ENCODE measurements at regions not wholly inside any gene's neighbourhood (a gene's known extent, or its start where the extent isn't known, plus 50 kb on each side); places are given as distances from the start of the nearest gene placed in this dataset.

DNA sequence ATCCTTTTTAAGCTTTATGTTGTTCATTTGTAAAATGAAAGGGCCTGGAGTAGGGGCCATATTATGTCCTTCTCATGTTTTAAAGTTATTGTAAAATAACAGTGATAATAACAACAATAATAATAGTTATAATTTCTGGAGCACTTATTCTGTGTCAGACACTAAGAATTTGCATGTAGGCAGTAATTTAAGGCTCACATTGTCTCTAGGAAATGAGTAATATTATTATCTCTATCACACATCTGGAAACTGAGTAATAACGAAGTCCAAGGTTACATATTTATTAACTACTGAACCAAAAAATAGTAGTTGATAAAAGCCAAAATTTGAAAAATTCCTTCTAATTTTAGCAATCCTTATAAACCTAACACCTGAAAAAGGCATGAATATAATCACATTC, 520.7 kb upstream of the PABPC4L start:
- Histone ChIP-seq H3K9me3 (ENCODE audit: insufficient read depth, low read depth, low read length) (no peaks in the 10 kb centered on the region), H3K79me2 (ENCODE audit: insufficient read depth, low read length) (no peaks in the 10 kb centered on the region), H3K4me2 (ENCODE audit: low read length) (no peak overlapping the region), H2AFZ (ENCODE audit: low read depth, low read length) (no peak overlapping the region), H3K27me3 (ENCODE audit: insufficient read depth, low read length) (no peaks in the 10 kb centered on the region), H3K27ac (ENCODE audit: low read depth, low read length) (no peak overlapping the region), H3K9ac (ENCODE audit: low read length) (no peak overlapping the region), H3K4me1 (ENCODE audit: insufficient read depth, low read length) (no peaks in the 10 kb centered on the region), H4K20me1 (ENCODE audit: insufficient read depth, low read length) (no peaks in the 10 kb centered on the region), H3K36me3 (ENCODE audit: insufficient read depth, low read length) (no peaks in the 10 kb centered on the region), H3K4me3 (ENCODE audit: insufficient read depth, low read depth, low read length) (no peak overlapping the region)
- Mint-ChIP-seq H3K4me3 (ENCODE audit: unreplicated experiment) (no peak overlapping the region), H3K27me3 (ENCODE audit: low read depth, unreplicated experiment) (no peaks in the 10 kb centered on the region), H3K36me3 (ENCODE audit: low read depth, unreplicated experiment) (no peaks in the 10 kb centered on the region), H3K27ac (ENCODE audit: unreplicated experiment) (no peak overlapping the region), H3K4me1 (ENCODE audit: low read depth, unreplicated experiment) (no peaks in the 10 kb centered on the region), H3K9me3 (ENCODE audit: unreplicated experiment) (no peaks in the 10 kb centered on the region)
- TF ChIP-seq CTCF (IDR thresholded peaks at IDR 0.05; ENCODE audit: insufficient read depth, low read depth, low read length), result no peak
- no peak for TF ChIP-seq EZH2 (IDR thresholded peaks at IDR 0.05; ENCODE audit: insufficient read depth, low read length)
- FAIRE-seq (no peak), DNase-seq (ENCODE audit: low read depth) (no peak)

DNA sequence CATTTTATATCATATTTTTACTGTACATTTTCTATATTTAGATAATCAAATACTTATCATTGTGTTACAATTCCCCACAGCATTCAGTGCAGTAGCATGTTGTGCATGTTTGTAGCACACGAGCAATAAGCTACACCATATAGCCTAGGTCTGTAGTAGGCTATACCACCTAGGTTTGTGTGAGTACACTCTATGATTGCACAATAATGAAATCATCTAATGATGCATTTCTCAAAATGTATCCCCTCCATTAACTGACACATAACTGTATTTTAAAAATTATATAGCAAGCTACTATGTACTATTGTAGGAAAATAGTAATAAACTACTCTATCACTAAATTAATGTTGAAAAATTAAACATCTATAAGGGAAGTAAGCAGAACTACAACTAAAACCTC, 518.4 kb upstream of the PABPC4L start:
- Mint-ChIP-seq H3K4me3 (ENCODE audit: unreplicated experiment) (no peak overlapping the region), H3K36me3 (ENCODE audit: low read depth, unreplicated experiment) (no peaks in the 10 kb centered on the region), H3K27me3 (ENCODE audit: low read depth, unreplicated experiment) (no peaks in the 10 kb centered on the region), H3K9me3 (ENCODE audit: unreplicated experiment) (no peaks in the 10 kb centered on the region), H3K4me1 (ENCODE audit: low read depth, unreplicated experiment) (no peaks in the 10 kb centered on the region), H3K27ac (ENCODE audit: unreplicated experiment) (no peak overlapping the region)
- Histone ChIP-seq H3K27ac (ENCODE audit: low read depth, low read length) (no peak overlapping the region), H4K20me1 (ENCODE audit: insufficient read depth, low read length) (no peaks in the 10 kb centered on the region), H3K9me3 (ENCODE audit: insufficient read depth, low read depth, low read length) (no peaks in the 10 kb centered on the region), H3K36me3 (ENCODE audit: insufficient read depth, low read length) (no peaks in the 10 kb centered on the region), H2AFZ (ENCODE audit: low read depth, low read length) (no peak overlapping the region), H3K79me2 (ENCODE audit: insufficient read depth, low read length) (no peaks in the 10 kb centered on the region), H3K27me3 (ENCODE audit: insufficient read depth, low read length) (no peaks in the 10 kb centered on the region), H3K9ac (ENCODE audit: low read length) (no peak overlapping the region), H3K4me3 (ENCODE audit: insufficient read depth, low read depth, low read length) (no peak overlapping the region), H3K4me2 (ENCODE audit: low read length) (no peak overlapping the region), H3K4me1 (ENCODE audit: insufficient read depth, low read length) (no peaks in the 10 kb centered on the region)
- DNase-seq (ENCODE audit: low read depth), result no peak
- FAIRE-seq, result no peak
- TF ChIP-seq EZH2 (IDR thresholded peaks at IDR 0.05; ENCODE audit: insufficient read depth, low read length), result no peak

DNA sequence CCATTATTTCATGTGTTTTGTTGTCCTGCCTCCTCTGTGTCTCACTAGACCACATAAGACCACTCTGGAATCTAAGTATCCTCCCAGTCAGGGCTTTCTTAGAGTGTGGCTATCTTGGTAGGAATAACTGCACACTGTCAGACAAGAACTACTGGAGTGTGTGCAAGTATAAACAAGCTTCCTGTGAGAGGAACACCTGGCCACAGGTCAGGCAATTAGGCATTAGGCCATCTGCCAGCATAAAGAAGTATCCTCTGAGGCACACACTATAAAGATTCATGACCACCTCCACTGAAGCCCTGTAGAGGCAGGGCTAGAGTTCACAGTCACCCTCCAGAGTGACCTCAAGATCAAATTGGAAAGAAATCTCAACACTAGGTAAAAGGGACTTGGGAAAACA, 507.0 kb upstream of the PABPC4L start:
- Mint-ChIP-seq H3K4me3 (ENCODE audit: unreplicated experiment) (no peak overlapping the region), H3K27ac (ENCODE audit: unreplicated experiment) (no peak overlapping the region), H3K4me1 (ENCODE audit: low read depth, unreplicated experiment) (no peaks in the 10 kb centered on the region), H3K27me3 (ENCODE audit: low read depth, unreplicated experiment) (no peaks in the 10 kb centered on the region), H3K9me3 (ENCODE audit: unreplicated experiment) (no peaks in the 10 kb centered on the region), H3K36me3 (ENCODE audit: low read depth, unreplicated experiment) (no peaks in the 10 kb centered on the region)
- Histone ChIP-seq H3K4me2 (ENCODE audit: low read length) (no peak overlapping the region), H4K20me1 (ENCODE audit: insufficient read depth, low read length) (no peaks in the 10 kb centered on the region), H3K9ac (ENCODE audit: low read length) (no peak overlapping the region), H3K4me1 (ENCODE audit: insufficient read depth, low read length) (no peaks in the 10 kb centered on the region), H3K9me3 (ENCODE audit: insufficient read depth, low read depth, low read length) (no peaks in the 10 kb centered on the region), H3K27me3 (ENCODE audit: insufficient read depth, low read length) (no peaks in the 10 kb centered on the region), H3K4me3 (ENCODE audit: insufficient read depth, low read depth, low read length) (no peak overlapping the region), H3K79me2 (ENCODE audit: insufficient read depth, low read length) (no peaks in the 10 kb centered on the region), H3K36me3 (ENCODE audit: insufficient read depth, low read length) (no peaks in the 10 kb centered on the region), H3K27ac (ENCODE audit: low read depth, low read length) (no peak overlapping the region), H2AFZ (ENCODE audit: low read depth, low read length) (no peak overlapping the region)
- no peak for FAIRE-seq
- DNase-seq (ENCODE audit: low read depth), result no peak
- TF ChIP-seq CTCF (IDR thresholded peaks at IDR 0.05; ENCODE audit: insufficient read depth, low read depth, low read length), result no peak
- TF ChIP-seq EZH2 (IDR thresholded peaks at IDR 0.05; ENCODE audit: insufficient read depth, low read length), result no peak

All from astrocyte (in vitro differentiated cells and primary cell).